NCI-H82 (cell line): ENCODE measurements at regions not wholly inside any gene's neighbourhood (a gene's known extent, or its start where the extent isn't known, plus 50 kb on each side); places are given as distances from the start of the nearest gene placed in this dataset.

Experiments used
- DNase-seq: peaks from one replicate; lab custom pipeline; 2025; lab: John Stamatoyannopoulos, UW

- no peak for DNase-seq
These were observed 490.5 kb upstream of the ANKRD30A start for GRCh38 chr10:36634916-36635315.

GRCh38 chr10:36630267-36630666 is 495.1 kb upstream of the ANKRD30A start:
- no peak for DNase-seq

- no peak for DNase-seq
These were observed 495.9 kb upstream of the ANKRD30A start for GRCh38 chr10:36629476-36629875.

- no peak for DNase-seq
These were observed 500.8 kb upstream of the ANKRD30A start for GRCh38 chr10:36624551-36625100.

GRCh38 chr10:36621346-36621745 is 504.1 kb upstream of the ANKRD30A start:
- DNase-seq: no peak

- no peak for DNase-seq
These were observed 513.0 kb upstream of the ANKRD30A start for GRCh38 chr10:36612436-36612835.

GRCh38 chr10:36608866-36609265 is 516.5 kb upstream of the ANKRD30A start:
- DNase-seq: no peak

- DNase-seq: no peak
These were observed 517.1 kb upstream of the ANKRD30A start for GRCh38 chr10:36608251-36608650.

- no peak for DNase-seq
These were observed 519.1 kb upstream of the ANKRD30A start for GRCh38 chr10:36606234-36606839.

GRCh38 chr10:36604316-36604715 is 521.1 kb upstream of the ANKRD30A start:
- no peak for DNase-seq

- DNase-seq: no peak
These were observed 521.7 kb upstream of the ANKRD30A start for GRCh38 chr10:36603688-36604087.

- no peak for DNase-seq
These were observed 523.0 kb upstream of the ANKRD30A start for GRCh38 chr10:36602374-36602773.

- DNase-seq: no peak
These were observed 527.6 kb upstream of the ANKRD30A start for GRCh38 chr10:36597756-36598320.

GRCh38 chr10:36592964-36593363 is 532.4 kb upstream of the ANKRD30A start:
- no peak for DNase-seq

GRCh38 chr10:36591436-36591835 is 534.0 kb upstream of the ANKRD30A start:
- DNase-seq: no peak

GRCh38 chr10:36583690-36584089 is 541.7 kb upstream of the ANKRD30A start:
- DNase-seq: no peak

- DNase-seq: no peak
These were observed 544.2 kb upstream of the ANKRD30A start for GRCh38 chr10:36581237-36581636.

- no peak for DNase-seq
These were observed 547.1 kb upstream of the ANKRD30A start for GRCh38 chr10:36578306-36578705.

GRCh38 chr10:36577126-36577525 is 548.3 kb upstream of the ANKRD30A start:
- no peak for DNase-seq

- no peak for DNase-seq
These were observed 551.2 kb upstream of the ANKRD30A start for GRCh38 chr10:36574207-36574606.

GRCh38 chr10:36573246-36573645 is 552.2 kb upstream of the ANKRD30A start:
- no peak for DNase-seq

- DNase-seq: no peak
These were observed 561.0 kb upstream of the ANKRD30A start for GRCh38 chr10:36564433-36564832.

- DNase-seq: no peak
These were observed 565.7 kb upstream of the ANKRD30A start for GRCh38 chr10:36559412-36560400.
